BE2C (cell line): ENCODE measurements at regions not wholly inside any gene's neighbourhood (a gene's known extent, or its start where the extent isn't known, plus 50 kb on each side); places are given as distances from the start of the nearest gene placed in this dataset.

Experiments used
- DNase-seq: peaks from one replicate; pipeline ENCODE4 v3.0.0-alpha.2; 2020
- H3K27me3 ChIP-seq: fragments of 250-450 bp; sonication (Bioruptor Pico); 2 replicates; pipeline ENCODE4 v1.5.1; 2020; ENCODE audit warnings: mild to moderate bottlenecking
- H3K36me3 ChIP-seq: fragments of 250-450 bp; sonication (Bioruptor Pico); 2 replicates; pipeline ENCODE4 v1.5.1; 2020; ENCODE audit warnings: mild to moderate bottlenecking
- H3K4me1 ChIP-seq: fragments of 250-450 bp; sonication (Bioruptor Pico); 2 replicates; pipeline ENCODE4 v1.5.1; 2020
- H3K4me3 ChIP-seq: 2 replicates; pipeline ENCODE4 v1.5.1; 2011; ENCODE audit warnings: low read depth, low read length
- H3K9me3 ChIP-seq: fragments of 250-450 bp; sonication (Bioruptor Pico); 2 replicates; pipeline ENCODE4 v1.5.1; 2020
- CTCF ChIP-seq: IDR thresholded peaks from 2 replicates; pipeline ENCODE4 v1.5.1; 2012; ENCODE audit warnings: mild to moderate bottlenecking, low read depth, low read length

- TF ChIP-seq CTCF: no peak
- Histone ChIP-seq H3K9me3 (no peaks in the 10 kb centered on the region), H3K36me3 (no peaks in the 10 kb centered on the region), H3K27me3 (no peaks in the 10 kb centered on the region), H3K4me1 (no peaks in the 10 kb centered on the region), H3K4me3 (no peak overlapping the region)
- DNase-seq: no peak
Measured at GRCh38 chr3:74520895-74521294, 93.6 kb downstream of the CNTN3 start.

GRCh38 chr3:74518610-74519009, 95.8 kb downstream of the CNTN3 start:
- no peaks in the 10 kb centered on the region for H3K9me3 ChIP-seq
- no peak overlapping the region for H3K4me3 ChIP-seq
- H3K4me1 ChIP-seq: no peaks in the 10 kb centered on the region
- DNase-seq: no peak
- H3K36me3 ChIP-seq: no peaks in the 10 kb centered on the region
- TF ChIP-seq CTCF: no peak
- H3K27me3 ChIP-seq: no peaks in the 10 kb centered on the region

- no peak for DNase-seq
- Histone ChIP-seq H3K36me3 (no peaks in the 10 kb centered on the region), H3K4me3 (no peak overlapping the region), H3K4me1 (no peaks in the 10 kb centered on the region), H3K9me3 (no peaks in the 10 kb centered on the region), H3K27me3 (no peaks in the 10 kb centered on the region)
- TF ChIP-seq CTCF: no peak
Measured at GRCh38 chr3:74516019-74516418, 98.4 kb downstream of the CNTN3 start.

GRCh38 chr3:74515451-74515850, 99.0 kb downstream of the CNTN3 start:
- H3K4me1 ChIP-seq: no peaks in the 10 kb centered on the region
- H3K27me3 ChIP-seq: no peaks in the 10 kb centered on the region
- TF ChIP-seq CTCF: no peak
- H3K9me3 ChIP-seq: no peaks in the 10 kb centered on the region
- H3K36me3 ChIP-seq: no peaks in the 10 kb centered on the region
- DNase-seq: no peak
- H3K4me3 ChIP-seq: no peak overlapping the region

- DNase-seq: no peak
- TF ChIP-seq CTCF: no peak
- no peaks in the 10 kb centered on the region for H3K27me3 ChIP-seq
Measured at GRCh38 chr3:74511078-74511477, 103.4 kb downstream of the CNTN3 start.

GRCh38 chr3:74510261-74510818, 104.1 kb downstream of the CNTN3 start:
- no peak overlapping the region for H3K4me3 ChIP-seq

More at GRCh38 chr3:74511078-74511477, 103.4 kb downstream of the CNTN3 start:
- H3K4me3 ChIP-seq: no peak overlapping the region
- H3K9me3 ChIP-seq: no peaks in the 10 kb centered on the region
- no peaks in the 10 kb centered on the region for H3K36me3 ChIP-seq
- no peaks in the 10 kb centered on the region for H3K4me1 ChIP-seq

More at GRCh38 chr3:74510261-74510818, 104.1 kb downstream of the CNTN3 start:
- no peaks in the 10 kb centered on the region for H3K36me3 ChIP-seq
- DNase-seq: no peak
- no peaks in the 10 kb centered on the region for H3K27me3 ChIP-seq
- TF ChIP-seq CTCF: no peak
- H3K4me1 ChIP-seq: no peaks in the 10 kb centered on the region
- H3K9me3 ChIP-seq: no peaks in the 10 kb centered on the region
